PC-9 (cell line): ENCODE measurements at regions not wholly inside any gene's neighbourhood (a gene's known extent, or its start where the extent isn't known, plus 50 kb on each side); places are given as distances from the start of the nearest gene placed in this dataset.

ENCODE experiments used
- CTCF ChIP-seq: fragments of 200-600 bp; sonication (generic); conservative IDR thresholded peaks from 2 replicates; pipeline ENCODE4 v1.6.1; 2017; ENCODE audit warnings: mixed run types, antibody characterized with exemption, mild to moderate bottlenecking, moderate library complexity
- EZH2 ChIP-seq: fragments of 200-600 bp; sonication (generic); IDR thresholded peaks from 2 replicates; pipeline ENCODE4 v1.8.0; 2017; ENCODE audit warnings: antibody characterized with exemption, low read depth

DNA sequence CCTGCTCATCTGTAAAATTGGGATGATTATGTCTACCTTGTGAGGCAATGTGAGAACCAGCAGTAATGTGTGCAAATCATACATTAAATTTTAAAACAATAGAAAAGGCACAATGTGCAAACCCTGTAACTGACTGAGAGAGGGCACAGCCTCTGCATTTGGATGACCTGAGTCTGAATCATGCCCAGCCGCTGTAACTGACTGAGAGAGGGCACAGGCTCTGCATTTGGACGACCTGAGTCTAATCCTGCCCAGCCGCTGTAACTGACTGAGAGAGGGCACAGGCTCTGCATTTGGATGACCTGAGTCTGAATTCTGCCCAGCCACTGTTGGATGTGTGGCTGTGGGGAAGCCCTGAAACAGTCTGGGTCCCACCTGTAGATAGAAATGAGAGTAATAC lies 351.5 kb upstream of the SHH start:
- TF ChIP-seq CTCF (no peak), EZH2 (no peak)
